Stomach (tissue), 4 donors: ENCODE measurements at regions not wholly inside any gene's neighbourhood (a gene's known extent, or its start where the extent isn't known, plus 50 kb on each side); places are given as distances from the start of the nearest gene placed in this dataset.

Experiments
- POLR2AphosphoS5 ChIP-seq, 3 donors: sonication (generic); formaldehyde crosslinking; IDR thresholded peaks; one replicate each; pipeline ENCODE4 v1.6.1; 2016; ENCODE audit warnings: antibody characterized with exemption in 3 of 3
- TF ChIP-seq, protein P1 (sequence below), 7 experiments: fragments of 450-650 bp in 4 of 7; fragments of 200-600 bp in 3 of 7; sonication (generic) in 3 of 7; IDR thresholded peaks; one replicate each; pipeline ENCODE4 v1.5.1; 2016 to 2019; ENCODE audit warnings: antibody characterized with exemption in 7 of 7, control low read depth in 2 of 7, mild to moderate bottlenecking in 1 of 7

DNA sequence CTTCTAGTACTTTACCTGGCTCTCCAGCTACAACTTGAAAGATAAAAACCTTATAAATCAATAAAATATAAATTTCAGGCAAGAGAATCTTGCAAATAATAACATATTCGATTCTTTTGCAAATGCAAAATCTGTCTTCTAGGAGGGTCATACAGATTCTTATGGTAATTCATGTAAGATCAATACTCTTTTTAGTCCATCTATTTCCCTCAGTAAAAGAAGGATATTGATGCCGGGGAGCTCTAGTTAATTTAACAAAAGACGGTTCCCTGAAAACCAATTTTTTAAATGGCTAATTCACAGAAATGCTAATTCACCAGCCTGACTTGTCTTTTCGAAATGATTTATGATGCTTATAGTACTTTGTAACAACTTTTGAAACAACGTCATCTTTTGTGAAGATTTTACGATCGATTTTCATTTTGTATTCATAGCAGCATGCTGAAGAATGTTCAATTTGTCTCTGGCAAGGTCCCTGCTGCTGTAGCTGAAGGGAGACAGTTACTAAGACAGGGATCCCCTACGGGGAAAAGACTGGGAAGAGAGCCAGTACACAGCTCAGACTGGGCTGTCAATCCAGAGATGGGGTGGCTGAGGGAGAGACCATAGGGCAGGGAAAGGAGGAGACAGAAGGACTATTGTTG is 90.6 kb upstream of the SPAG17 start:
- TF ChIP-seq, protein P1, sequence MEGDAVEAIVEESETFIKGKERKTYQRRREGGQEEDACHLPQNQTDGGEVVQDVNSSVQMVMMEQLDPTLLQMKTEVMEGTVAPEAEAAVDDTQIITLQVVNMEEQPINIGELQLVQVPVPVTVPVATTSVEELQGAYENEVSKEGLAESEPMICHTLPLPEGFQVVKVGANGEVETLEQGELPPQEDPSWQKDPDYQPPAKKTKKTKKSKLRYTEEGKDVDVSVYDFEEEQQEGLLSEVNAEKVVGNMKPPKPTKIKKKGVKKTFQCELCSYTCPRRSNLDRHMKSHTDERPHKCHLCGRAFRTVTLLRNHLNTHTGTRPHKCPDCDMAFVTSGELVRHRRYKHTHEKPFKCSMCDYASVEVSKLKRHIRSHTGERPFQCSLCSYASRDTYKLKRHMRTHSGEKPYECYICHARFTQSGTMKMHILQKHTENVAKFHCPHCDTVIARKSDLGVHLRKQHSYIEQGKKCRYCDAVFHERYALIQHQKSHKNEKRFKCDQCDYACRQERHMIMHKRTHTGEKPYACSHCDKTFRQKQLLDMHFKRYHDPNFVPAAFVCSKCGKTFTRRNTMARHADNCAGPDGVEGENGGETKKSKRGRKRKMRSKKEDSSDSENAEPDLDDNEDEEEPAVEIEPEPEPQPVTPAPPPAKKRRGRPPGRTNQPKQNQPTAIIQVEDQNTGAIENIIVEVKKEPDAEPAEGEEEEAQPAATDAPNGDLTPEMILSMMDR (IDR thresholded peaks at IDR 0.05), result no peak
- TF ChIP-seq POLR2AphosphoS5 (IDR thresholded peaks at IDR 0.05), result no peak
